GM21526 (cell line): ENCODE measurements at regions not wholly inside any gene's neighbourhood (a gene's known extent, or its start where the extent isn't known, plus 50 kb on each side); places are given as distances from the start of the nearest gene placed in this dataset.
"Not testable (repeated sequence)": the region's sequence is repeated elsewhere in the genome, so short reads cannot be mapped to it uniquely, and the experiment has no call there.

Experiments
- ATAC-seq: cut with Tn5 transposase; IDR thresholded peaks from one replicate; pipeline ENCODE4 v1.9.1; 2021; ENCODE audit warnings: moderate library complexity; ENCODE audit not compliant: unreplicated experiment, low FRiP score

DNA sequence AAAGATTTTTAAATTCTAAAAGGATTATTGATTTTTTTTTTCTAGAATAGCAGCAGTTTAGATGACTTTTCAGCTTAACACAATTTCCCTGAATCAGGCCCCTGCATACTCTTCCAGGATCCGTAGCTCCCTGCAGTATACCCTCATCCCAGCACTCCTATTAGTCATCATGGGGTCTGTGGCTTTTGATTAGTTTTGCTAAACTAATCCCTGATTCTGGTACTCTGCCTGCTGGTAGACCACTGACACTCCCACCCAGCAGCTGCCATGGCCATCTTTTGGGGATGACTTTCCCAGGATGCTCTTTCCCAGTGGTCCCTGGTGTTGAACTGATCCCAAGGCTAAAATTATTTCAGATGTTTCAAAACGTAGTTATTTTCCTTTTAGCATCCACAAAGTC is 802.0 kb downstream of the RAPGEF2 start:
- no peak for ATAC-seq

- no peak for ATAC-seq
Measured at GRCh38 chr4:159906051-159906450, 803.2 kb downstream of the RAPGEF2 start.

GRCh38 chr4:159906517-159906916 is 803.6 kb downstream of the RAPGEF2 start:
- no peak for ATAC-seq

DNA sequence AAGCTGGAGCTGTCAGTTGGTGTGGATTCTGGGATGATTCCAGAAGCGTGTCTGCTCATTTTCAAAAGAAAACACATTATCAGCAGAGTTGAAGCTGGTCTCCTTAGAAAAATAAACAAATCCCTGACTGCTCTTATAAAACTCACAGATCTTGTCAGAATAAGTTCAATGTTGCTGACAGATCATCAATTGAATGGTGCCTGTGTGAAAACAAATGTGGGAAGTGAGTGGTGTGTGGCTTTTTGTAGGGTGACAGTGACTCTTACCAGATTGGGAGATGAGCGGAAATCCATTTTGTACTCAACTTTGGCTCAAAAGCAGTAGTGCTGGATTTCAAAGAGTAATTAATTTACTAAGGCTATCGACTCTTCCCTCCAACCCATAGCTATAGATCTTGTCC is 807.8 kb downstream of the RAPGEF2 start:
- ATAC-seq = no peak

- no peak for ATAC-seq
Measured at GRCh38 chr4:159922119-159922518, 819.2 kb downstream of the RAPGEF2 start.

- no peak for ATAC-seq
Measured at GRCh38 chr4:159925770-159926169, 822.9 kb downstream of the RAPGEF2 start.

- ATAC-seq = no peak
Measured at GRCh38 chr4:159926871-159927270, 824.0 kb downstream of the RAPGEF2 start.

- no peak for ATAC-seq
Measured at GRCh38 chr4:159927781-159928180, 824.9 kb downstream of the RAPGEF2 start.

GRCh38 chr4:159934602-159935001 is 831.7 kb downstream of the RAPGEF2 start:
- not testable (repeated sequence) for ATAC-seq

- no peak for ATAC-seq
Measured at GRCh38 chr4:159937595-159937994, 834.7 kb downstream of the RAPGEF2 start.

DNA sequence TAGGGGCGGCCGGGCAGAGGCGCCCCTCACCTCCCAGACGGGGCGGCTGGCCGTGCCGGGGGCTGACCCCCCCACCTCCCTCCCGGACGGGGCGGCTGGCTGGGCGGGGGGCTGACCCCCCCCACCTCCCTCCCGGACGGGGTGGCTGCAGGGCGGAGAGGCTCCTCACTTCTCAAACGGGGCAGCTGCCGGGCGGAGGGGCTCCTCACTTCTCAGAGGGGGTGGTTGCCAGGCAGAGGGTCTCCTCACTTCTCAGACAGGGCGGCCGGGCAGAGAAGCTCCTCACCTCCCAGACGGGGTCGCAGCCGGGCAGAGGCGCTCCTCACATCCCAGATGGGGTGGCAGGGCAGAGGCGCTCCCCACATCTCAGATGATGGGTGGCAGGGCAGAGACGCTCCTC is 836.8 kb downstream of the RAPGEF2 start:
- not testable (repeated sequence) for ATAC-seq

DNA sequence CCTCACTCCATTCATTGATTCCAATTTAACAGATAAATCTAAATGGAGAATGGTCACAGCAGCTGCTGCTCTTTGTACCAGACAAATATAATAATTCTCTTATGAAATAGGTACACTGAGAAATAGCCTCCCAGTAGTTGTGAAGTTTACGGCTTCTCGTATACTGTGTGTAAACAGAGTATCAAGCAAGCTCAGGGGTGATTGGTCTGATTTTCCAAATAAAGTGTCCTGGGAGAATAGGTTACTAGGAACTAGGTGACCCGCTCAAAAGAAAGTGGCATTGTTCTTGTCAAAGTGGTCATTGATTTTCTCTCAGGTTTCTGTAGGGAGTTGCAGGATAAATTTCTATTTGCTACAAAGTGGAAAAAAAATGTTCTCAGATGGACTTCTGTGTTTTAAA is 838.2 kb downstream of the RAPGEF2 start:
- ATAC-seq = no peak

DNA sequence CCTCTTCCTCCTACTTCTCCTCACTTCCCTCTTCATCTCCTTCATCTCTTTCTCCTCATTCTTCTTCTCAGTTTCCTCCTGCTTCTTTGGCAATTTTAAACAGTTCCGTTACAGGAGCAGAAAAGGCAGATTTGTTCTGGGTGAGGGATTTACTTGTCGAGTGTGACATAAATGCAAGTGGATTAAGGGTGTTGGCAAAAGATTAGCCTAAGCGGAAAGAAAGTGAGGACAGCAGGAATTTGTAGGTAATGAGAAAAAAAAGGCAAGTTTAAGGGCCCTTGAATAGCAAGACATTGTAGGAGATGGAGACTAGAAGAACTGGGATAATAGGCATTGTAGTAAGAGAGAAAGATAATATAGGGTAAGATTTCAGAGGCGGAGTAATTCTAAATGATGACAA is 841.6 kb downstream of the RAPGEF2 start:
- ATAC-seq = no peak

- ATAC-seq = peak; percentile 80
Measured at GRCh38 chr4:159946983-159947615, 844.2 kb downstream of the RAPGEF2 start.

DNA sequence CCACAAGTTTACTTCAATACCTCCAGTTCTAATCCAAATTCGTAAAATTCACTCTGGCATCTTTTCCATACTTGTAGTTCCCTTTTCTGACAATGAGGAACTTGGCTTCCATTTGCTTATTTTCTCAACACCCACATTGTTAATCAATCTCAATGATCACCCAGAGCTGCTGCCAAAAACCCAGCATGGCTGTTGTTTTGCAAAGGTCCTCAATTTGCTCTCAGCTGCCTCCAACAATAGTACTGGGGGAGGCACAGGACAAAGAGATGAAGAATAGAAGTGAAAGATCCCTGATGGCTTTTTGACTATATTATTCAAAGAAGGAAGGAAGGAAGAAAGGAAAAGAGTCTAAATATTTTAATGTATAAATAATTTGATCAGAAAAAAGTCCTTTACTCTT is 847.8 kb downstream of the RAPGEF2 start:
- ATAC-seq = no peak

- no peak for ATAC-seq
Measured at GRCh38 chr4:159966746-159967145, 863.9 kb downstream of the RAPGEF2 start.

DNA sequence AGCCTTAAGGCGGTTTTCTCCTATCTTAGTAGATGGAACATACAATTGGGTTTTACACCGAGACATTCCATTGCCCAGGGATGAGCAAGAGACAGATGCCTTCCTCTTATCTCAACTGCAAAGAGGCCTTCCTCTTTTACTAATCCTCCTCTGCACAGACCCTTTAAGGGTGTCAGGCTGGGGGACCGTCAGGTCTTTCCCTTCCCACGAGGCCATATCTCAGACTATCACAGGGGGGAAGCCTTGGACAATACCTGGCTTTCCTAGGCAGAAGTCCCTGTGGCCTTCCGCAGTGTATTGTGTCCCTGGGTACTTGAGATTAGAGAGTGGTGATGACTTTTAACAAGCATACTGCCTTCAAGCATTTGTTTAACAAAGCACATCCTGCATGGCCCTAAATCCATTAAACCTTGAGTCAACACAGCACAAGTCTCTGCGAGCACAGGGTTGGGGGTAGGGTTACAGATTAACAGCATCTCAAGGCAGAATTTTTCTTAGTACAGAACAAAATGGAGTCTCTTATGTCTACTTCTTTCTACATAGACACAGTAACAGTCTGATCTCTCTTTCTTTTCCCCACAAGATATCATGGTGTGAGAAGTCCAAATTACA is 874.1 kb downstream of the RAPGEF2 start:
- ATAC-seq = not testable (repeated sequence)

DNA sequence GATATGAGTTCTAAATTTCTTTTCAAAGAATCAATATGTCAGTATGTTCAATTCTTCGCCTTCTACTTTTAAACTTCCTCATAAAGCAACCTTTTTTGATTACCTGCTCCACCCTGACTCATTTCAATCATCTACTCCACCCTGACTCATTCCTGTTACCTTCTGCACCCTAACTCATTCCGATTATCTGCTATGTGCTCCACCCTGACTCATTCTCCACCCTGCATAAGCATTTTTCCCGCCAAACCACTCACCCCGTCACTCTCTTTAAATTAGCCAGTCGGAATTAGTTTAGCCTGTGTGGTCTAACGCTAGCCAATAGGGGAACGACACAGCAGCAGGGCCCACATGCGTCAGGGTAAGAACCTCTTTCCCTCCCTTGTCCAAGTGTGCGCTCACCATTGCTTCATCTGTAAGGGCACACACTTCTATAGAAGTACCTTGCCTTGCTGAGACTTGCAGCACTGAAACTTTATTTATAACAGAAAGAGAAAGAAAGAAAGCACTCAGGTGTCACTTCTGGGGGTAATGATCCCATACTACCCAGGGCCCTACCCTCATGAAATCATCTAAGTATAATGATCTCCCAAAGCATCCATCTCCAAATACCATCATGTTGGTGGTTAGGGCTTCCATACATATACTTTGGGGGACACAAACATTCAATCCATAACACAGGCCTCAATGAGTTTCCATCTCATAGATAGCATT is 875.2 kb downstream of the RAPGEF2 start:
- ATAC-seq = no peak

DNA sequence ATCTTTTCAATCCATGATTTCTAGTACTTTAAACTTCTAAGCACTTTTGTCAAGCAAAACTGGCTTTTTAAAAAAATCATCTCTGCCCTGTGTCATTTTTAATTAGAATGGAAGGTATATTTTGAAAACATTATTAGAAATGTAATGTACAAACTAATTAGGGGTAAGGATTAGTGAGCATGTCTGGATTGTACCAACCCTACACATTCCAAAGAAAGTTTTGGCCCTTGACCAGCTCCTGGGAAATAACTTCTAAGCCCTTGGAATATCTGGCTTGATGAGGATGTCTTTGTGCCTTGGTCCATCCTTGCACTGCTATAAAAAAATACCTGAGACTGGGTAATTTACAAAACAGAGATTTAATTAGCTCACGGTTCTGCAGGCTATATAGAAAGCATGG is 876.5 kb downstream of the RAPGEF2 start:
- no peak for ATAC-seq

GRCh38 chr4:159979953-159980352 is 877.1 kb downstream of the RAPGEF2 start:
- no peak for ATAC-seq

DNA sequence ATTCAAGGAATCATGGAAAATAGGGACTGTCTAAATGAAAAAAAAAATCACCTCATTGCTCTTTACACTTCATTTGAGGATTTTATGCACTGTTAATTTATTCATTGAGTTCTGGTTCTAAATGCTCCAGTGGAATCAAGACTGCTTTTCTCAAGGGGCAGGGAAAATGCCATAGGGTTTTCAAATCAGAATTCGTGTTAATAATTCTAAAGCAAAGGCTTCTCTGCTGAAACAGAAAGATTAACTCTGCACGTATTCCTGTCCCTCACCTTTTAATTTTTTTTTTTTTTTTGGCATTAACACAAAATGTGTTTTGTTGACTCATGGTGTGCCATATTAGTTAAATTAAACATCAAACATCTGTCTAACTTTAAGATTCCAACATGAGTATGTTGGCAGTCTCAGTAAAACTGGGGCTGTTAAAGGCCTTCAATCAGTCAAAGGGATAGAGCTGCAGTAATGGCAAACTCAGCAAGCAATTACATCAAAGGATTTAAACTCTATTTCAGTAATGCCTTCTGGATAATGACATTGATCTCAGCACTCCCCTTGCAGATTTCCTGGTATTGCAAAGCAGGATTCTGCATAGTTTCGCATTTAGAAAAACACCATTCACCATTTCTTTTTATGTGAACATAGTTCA is 878.1 kb downstream of the RAPGEF2 start:
- ATAC-seq = no peak
